DND-41 (cell line): ENCODE measurements at regions not wholly inside any gene's neighbourhood (a gene's known extent, or its start where the extent isn't known, plus 50 kb on each side); places are given as distances from the start of the nearest gene placed in this dataset.

Experiments used
- ATAC-seq: fragments of 200-7000 bp; cut with Tn5 transposase; 3 replicates; pipeline ENCODE4 v1.9.1; 2021; ENCODE audit warnings: low read depth; ENCODE audit not compliant: insufficient read depth
- DNase-seq: peaks from one replicate; pipeline ENCODE4 v3.0.0-alpha.2; 2020
- H2AFZ ChIP-seq: 2 replicates; pipeline ENCODE4 v1.6.0; 2012; ENCODE audit warnings: low read depth, low read length
- H3K27ac ChIP-seq: 2 replicates; pipeline ENCODE4 v1.5.1; 2012; ENCODE audit warnings: low read length, inconsistent platforms
- H3K27me3 ChIP-seq: fragments of 200-600 bp; sonication (generic); 2 replicates; pipeline ENCODE4 v1.6.0; 2012; ENCODE audit warnings: low read length, mild to moderate bottlenecking, inconsistent platforms; ENCODE audit not compliant: insufficient read depth, poor library complexity
- H3K36me3 ChIP-seq: 2 replicates; pipeline ENCODE4 v1.5.1; 2012; ENCODE audit warnings: low read length, inconsistent platforms; ENCODE audit not compliant: insufficient read depth
- H3K4me1 ChIP-seq: 2 replicates; pipeline ENCODE4 v1.5.1; 2012; ENCODE audit warnings: mild to moderate bottlenecking, low read length; ENCODE audit not compliant: insufficient read depth
- H3K4me2 ChIP-seq: 2 replicates; pipeline ENCODE4 v1.6.0; 2012; ENCODE audit warnings: mild to moderate bottlenecking, moderate library complexity, low read length, inconsistent platforms; ENCODE audit not compliant: insufficient read depth
- H3K4me3 ChIP-seq, 2 experiments: fragments of 200-600 bp in 1 of 2; shearing (Covaris generic) in 1 of 2; 2 replicates each; pipeline ENCODE4 v1.5.1; 2012 to 2016; ENCODE audit warnings: inconsistent platforms in 2 of 2, low read length in 2 of 2, mild to moderate bottlenecking in 2 of 2, low read depth in 1 of 2, moderate library complexity in 1 of 2
- H3K79me2 ChIP-seq: 2 replicates; pipeline ENCODE4 v1.6.0; 2012; ENCODE audit warnings: low read length, inconsistent platforms; ENCODE audit not compliant: insufficient read depth
- H3K9ac ChIP-seq: 2 replicates; pipeline ENCODE4 v1.6.0; 2012; ENCODE audit warnings: low read depth, mild to moderate bottlenecking, inconsistent platforms, low read length, moderate library complexity
- H3K9me3 ChIP-seq: 2 replicates; pipeline ENCODE4 v1.5.1; 2012; ENCODE audit warnings: low read length, moderate library complexity, mild to moderate bottlenecking, inconsistent platforms; ENCODE audit not compliant: insufficient read depth, severe bottlenecking
- H4K20me1 ChIP-seq: 2 replicates; pipeline ENCODE4 v1.6.0; 2012; ENCODE audit warnings: low read length; ENCODE audit not compliant: insufficient read depth
- EZH2 ChIP-seq: IDR thresholded peaks from 3 replicates; pipeline ENCODE4 v1.6.1; 2012; ENCODE audit warnings: borderline replicate concordance, low read depth, mild to moderate bottlenecking, moderate library complexity, low read length, inconsistent platforms; ENCODE audit not compliant: severe bottlenecking
- TF ChIP-seq, protein P1 (sequence below): IDR thresholded peaks from 2 replicates; pipeline ENCODE4 v1.5.1; 2012; ENCODE audit warnings: borderline replicate concordance, low read length, moderate library complexity, mild to moderate bottlenecking; ENCODE audit not compliant: poor library complexity, severe bottlenecking; ENCODE audit errors: extremely low read depth

DNA sequence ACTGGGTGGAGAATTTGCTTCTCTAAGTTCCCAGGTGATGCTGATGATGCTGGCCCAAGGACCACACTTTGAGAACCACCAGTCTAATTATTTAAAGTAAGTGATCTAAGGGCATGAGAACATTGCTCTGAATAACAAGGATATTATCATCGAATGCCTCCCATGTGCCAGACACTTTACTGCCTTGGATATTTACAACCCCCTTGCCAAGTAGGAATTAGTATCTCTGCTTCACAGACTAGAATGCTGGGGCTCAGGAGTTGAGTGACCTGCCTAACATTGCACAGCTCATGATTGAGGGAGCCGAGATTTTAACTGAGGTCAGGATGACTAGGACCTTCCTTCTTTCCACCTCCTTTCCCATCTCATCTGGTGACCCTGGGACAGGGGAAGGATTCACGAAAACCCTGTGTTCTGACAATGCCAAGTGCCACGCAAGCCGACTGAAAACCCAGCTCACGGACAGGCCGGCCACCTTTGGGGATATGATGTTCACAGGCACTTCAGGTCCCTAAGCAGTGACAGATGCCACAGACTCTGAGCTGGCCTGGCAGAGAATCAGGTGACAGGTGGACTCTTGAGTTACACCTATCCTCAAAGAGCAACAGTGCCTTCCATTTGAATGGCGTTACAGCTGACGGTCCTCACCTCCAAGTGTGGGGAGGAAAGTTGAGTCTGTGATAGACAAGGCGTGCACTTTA, 230.7 kb downstream of the TOMM20 start:
- H3K9me3 ChIP-seq: no peaks in the 10 kb centered on the region
- ATAC-seq (no peak), DNase-seq (no peak)
- H3K9ac ChIP-seq: no peak overlapping the region
- H3K4me3 ChIP-seq: no peak overlapping the region
- H4K20me1 ChIP-seq: no peaks in the 10 kb centered on the region
- no peaks in the 10 kb centered on the region for H3K36me3 ChIP-seq
- peaks cover 15% of the 10 kb centered on the region for H3K4me1 ChIP-seq
- H3K79me2 ChIP-seq: no peaks in the 10 kb centered on the region
- no peak for TF ChIP-seq EZH2
- TF ChIP-seq, protein P1, sequence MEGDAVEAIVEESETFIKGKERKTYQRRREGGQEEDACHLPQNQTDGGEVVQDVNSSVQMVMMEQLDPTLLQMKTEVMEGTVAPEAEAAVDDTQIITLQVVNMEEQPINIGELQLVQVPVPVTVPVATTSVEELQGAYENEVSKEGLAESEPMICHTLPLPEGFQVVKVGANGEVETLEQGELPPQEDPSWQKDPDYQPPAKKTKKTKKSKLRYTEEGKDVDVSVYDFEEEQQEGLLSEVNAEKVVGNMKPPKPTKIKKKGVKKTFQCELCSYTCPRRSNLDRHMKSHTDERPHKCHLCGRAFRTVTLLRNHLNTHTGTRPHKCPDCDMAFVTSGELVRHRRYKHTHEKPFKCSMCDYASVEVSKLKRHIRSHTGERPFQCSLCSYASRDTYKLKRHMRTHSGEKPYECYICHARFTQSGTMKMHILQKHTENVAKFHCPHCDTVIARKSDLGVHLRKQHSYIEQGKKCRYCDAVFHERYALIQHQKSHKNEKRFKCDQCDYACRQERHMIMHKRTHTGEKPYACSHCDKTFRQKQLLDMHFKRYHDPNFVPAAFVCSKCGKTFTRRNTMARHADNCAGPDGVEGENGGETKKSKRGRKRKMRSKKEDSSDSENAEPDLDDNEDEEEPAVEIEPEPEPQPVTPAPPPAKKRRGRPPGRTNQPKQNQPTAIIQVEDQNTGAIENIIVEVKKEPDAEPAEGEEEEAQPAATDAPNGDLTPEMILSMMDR: no peak
- no peak overlapping the region for H3K4me2 ChIP-seq
- no peak overlapping the region for H3K27ac ChIP-seq
- H3K27me3 ChIP-seq: no peaks in the 10 kb centered on the region
- H2AFZ ChIP-seq: no peak overlapping the region

DNA sequence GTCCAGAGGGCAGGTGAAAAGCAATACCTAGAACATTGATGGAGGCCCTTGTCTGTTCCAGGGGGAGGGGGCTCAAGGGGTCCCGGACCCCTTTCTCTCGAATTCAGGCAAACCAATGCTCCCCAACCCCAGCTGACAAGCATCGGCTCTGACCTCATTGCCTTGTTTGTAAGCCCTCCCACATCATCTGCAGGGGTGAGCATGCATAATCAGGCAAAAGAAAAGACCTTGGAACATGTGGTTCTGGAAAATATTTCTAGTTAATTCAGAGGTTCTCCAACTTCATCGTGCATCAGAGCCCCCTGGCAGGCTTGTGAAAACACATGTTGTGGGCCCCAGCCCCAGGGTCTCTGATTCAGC, 231.3 kb downstream of the TOMM20 start:
- Histone ChIP-seq H3K9me3 (no peaks in the 10 kb centered on the region), H3K4me3 (no peak overlapping the region), H3K27ac (no peak overlapping the region), H3K9ac (no peak overlapping the region), H3K4me1 (peaks cover 15% of the 10 kb centered on the region), H2AFZ (no peak overlapping the region), H4K20me1 (no peaks in the 10 kb centered on the region), H3K79me2 (no peaks in the 10 kb centered on the region), H3K36me3 (no peaks in the 10 kb centered on the region), H3K4me2 (no peak overlapping the region), H3K27me3 (no peaks in the 10 kb centered on the region)
- TF ChIP-seq, protein P1: no peak
- no peak for TF ChIP-seq EZH2
- no peak for DNase-seq
- no peak for ATAC-seq

DNA sequence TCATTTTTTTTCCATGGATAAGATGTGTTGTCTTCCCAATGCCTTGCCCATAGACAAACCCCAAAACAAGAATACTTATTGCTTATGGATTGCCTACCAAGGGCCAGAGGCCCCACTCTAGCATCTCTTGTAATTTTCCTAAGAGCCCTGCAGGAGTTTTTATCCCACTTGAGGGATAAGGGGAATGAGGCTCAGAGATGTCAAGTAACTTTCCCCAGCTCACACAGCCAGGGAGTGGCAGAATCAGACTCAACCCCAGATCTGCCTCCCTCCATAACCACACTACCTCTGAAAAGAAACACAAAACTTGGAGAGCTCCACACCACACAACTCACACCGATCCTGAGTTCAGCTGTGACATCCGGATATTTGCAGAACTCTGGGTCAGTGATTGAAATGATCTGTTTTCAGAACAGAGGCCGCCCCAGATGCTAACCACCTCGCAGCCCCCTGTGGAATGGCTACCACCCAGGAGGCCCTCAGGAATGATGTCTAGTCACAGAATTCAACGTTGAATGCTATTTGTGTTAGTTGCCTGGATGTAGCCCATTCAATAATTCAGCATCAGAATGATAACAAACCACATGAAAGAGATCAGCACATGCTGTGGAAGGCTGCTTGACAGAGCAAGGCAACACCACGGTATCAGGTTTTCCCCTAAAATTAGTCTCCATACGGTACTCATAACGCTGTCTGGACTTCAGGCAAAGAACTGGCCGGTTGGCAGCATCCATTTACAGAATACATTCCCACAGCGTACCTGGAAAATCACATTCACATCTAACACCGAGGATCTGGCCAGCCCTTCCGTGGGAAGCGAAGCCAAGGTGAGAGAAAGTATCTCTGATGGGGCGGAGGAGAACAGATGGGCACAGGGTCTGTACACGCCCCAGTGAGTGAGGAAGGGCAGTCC, 231.9 kb downstream of the TOMM20 start:
- H4K20me1 ChIP-seq: no peaks in the 10 kb centered on the region
- H3K9ac ChIP-seq: no peak overlapping the region
- no peak overlapping the region for H3K4me2 ChIP-seq
- no peak overlapping the region for H2AFZ ChIP-seq
- ATAC-seq (no peak), DNase-seq (no peak)
- H3K9me3 ChIP-seq: no peaks in the 10 kb centered on the region
- no peaks in the 10 kb centered on the region for H3K79me2 ChIP-seq
- no peaks in the 10 kb centered on the region for H3K36me3 ChIP-seq
- no peaks in the 10 kb centered on the region for H3K27me3 ChIP-seq
- no peak overlapping the region for H3K27ac ChIP-seq
- no peak for TF ChIP-seq EZH2
- TF ChIP-seq, protein P1: no peak
- H3K4me1 ChIP-seq: peaks cover 15% of the 10 kb centered on the region
- H3K4me3 ChIP-seq: no peak overlapping the region
